Vagina (tissue), 2 donors: ENCODE measurements at regions not wholly inside any gene's neighbourhood (a gene's known extent, or its start where the extent isn't known, plus 50 kb on each side); places are given as distances from the start of the nearest gene placed in this dataset.

ENCODE experiments used
- CTCF ChIP-seq, 3 experiments: fragments of 450-650 bp in 2 of 3; fragments of 200-600 bp in 1 of 3; sonication (generic) in 1 of 3; IDR thresholded peaks; one replicate each; pipeline ENCODE4 v1.5.1; 2017 to 2019; ENCODE audit warnings: antibody characterized with exemption in 3 of 3, mild to moderate bottlenecking in 2 of 3, moderate library complexity in 2 of 3
- POLR2A ChIP-seq, 2 donors: fragments of 450-650 bp; IDR thresholded peaks; one replicate each; pipeline ENCODE4 v1.6.1; 2017; ENCODE audit warnings: antibody characterized with exemption in 2 of 2, mild to moderate bottlenecking in 2 of 2, moderate library complexity in 2 of 2

DNA sequence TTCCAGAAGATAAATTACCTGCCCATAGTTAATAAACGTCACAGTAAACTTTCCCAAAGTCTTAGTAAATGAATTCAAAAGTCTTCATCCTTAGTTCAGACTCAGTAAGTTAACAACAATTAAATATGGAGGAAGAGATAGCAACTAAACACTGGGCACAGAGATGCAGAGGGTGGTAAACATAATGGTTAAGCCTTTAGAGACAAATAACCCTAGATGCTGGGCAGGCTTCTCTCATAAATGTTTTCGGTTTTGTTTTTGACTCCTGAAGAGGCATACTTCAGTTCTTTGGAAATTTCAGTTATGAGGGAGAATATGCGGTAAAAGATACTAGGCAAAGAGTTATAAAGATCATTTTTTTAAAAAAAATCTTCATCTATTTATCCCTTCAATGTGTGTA is 369.8 kb downstream of the FRK start:
- TF ChIP-seq CTCF (IDR thresholded peaks at IDR 0.05) (no peak), POLR2A (IDR thresholded peaks at IDR 0.05) (no peak)
